DMS153 treated with DMSO at 0.1 percent for 48 hours (cell line): ENCODE measurements at regions not wholly inside any gene's neighbourhood (a gene's known extent, or its start where the extent isn't known, plus 50 kb on each side); places are given as distances from the start of the nearest gene placed in this dataset.
A peak's percentile ranks its signal among the peaks of the same experiment; 100 is the strongest.
"Not testable (repeated sequence)": the region's sequence is repeated elsewhere in the genome, so short reads cannot be mapped to it uniquely, and the experiment has no call there.

Experiments used
- DNase-seq: peaks from one replicate; lab custom pipeline; 2025; ENCODE audit not compliant: unreplicated experiment; lab: John Stamatoyannopoulos, UW

DNA sequence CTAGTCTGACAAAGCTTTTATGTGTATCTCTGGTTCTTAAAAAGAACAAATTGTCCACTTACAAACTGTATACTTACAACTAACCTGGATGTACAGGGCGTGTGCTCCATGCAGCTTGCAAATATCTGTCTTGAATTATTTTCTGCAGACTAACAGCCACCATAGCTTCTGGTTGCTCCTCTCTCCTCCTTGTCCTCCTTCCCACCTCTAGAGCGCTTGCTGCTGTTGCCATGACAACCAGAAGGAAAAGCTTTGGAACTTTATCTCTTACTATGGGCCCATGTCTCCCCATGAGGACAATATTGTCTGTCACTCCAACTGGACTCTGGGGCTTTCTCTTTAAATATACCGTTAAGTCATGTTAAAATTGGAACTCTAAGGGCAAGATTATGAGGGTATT lies 71.5 kb upstream of the DHX40 start:
- no peak for DNase-seq

DNA sequence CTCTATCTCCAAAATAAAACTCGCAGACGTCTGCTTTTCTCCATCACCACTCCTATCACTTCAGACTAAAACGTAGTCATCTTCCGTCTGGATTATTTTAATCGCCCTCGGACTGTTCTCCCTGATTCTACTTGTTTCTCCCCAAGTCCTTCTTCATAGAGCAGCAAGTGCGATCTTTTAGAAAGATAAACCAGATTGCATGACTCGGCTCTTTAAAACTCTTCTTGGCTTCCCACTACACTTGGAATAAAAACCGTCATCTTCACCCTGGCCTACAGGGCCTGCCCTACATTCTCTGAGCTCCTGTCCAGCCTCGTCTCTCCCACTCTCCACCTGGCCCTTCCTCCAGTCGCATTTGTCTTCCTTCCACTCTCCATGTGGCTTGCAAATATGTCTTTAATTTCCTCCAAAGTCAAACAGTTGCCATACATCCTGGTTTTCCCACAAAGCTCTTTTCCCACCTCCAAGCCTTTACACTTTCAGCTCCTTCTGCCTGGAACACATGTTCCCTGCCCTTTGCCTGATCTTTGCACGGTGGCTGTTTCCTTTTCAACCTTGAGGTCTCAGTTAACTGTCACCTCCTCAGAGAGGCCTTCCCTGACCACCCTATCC lies 70.5 kb upstream of the DHX40 start:
- no peak for DNase-seq

DNA sequence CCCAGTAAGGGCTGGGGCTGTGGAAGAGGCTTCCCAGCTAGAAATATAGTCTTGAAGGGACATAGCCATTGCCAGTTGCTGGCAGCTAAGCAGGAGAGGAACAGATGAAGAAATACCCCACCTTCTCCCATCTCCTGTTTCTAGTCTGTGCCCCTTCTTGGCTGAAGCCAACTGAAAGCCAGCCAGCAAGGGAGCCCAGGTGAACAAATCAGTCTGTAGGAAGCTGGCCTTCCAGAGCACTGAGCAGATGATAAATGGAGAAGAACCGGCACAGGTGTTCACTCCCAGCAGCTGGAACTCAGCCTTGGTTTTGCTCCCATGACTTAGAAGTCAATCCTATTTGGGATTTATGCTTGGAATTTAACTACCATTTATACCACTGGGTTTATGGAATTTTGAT lies 69.2 kb upstream of the DHX40 start:
- no peak for DNase-seq

DNA sequence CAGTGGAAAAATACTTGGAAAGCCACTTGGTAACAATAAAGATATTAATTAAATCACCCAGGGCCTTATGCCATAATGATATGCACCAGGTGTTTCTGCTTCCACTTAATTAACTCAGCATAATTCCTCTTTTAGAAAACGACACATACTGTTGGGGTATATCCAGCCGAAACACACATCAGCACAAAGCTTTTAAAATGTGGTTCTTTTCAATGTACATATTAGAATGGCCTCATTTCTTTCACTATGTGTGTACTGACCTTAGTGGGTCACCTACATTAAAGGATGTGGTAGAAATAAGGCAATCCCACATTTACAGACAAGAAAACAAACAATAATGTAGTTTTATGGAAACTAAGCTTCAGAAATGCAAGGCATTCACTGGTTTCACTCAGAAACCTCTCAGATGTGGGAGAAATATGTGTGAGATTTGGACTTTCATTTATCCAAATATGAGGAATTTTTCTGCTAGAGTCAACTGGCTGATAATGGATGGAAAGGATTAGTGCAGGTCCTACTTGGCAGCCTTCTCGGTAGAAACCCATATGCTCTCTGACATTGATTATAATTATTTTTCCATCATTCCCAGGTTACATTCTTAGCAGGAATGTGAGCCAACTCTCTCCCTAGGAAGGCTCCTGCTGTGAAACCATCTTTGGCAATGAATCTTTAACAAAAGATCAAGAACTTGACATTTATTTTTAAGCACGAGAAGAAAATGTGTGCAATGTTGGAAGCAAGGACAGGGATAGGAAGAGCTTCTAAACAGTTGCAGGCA lies 66.7 kb upstream of the DHX40 start:
- no peak for DNase-seq

DNA sequence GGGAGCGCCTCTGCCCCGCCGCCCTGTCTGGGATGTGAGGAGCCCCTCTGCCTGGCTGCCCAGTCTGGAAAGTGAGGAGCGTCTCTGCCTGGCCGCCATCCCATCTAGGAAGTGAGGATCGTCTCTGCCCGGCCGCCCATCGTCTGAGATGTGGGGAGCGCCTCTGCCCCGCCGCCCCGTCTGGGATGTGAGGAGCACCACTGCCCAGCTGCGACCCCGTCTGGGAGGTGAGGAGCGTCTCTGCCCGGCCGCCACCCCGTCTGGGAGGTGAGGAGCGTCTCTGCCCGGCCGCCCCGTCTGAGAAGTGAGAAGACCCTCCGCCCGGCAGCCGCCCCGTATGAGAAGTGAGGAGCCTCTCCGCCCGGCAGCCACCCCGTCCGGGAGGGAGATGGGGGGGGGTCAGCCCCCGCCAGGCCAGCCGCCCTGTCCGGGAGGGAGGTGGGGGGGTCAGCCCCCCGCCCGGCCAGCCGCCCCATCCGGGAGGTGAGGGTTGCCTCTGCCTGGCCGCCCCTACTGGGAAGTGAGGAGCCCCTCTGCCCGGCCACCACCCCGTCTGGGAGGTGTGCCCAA lies 65.2 kb upstream of the DHX40 start:
- DNase-seq = not testable (repeated sequence)

DNA sequence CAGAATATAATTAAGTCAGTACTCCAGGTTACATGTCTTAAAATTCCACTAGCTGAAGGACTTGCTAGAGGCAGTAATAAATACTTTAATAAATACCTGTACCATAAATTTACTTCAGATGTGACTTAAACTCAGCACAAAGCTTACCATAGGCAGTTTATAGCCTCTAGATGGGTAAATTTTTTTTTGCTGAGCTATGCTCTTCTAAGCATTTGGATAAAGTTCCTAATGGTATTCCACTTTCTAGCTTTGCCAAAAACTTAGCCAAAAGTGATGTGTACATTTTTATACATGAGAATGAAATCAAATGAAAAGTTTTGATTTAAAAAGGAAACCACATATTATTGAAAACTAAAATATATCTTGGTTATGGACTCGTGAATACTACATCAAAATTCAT lies 63.7 kb upstream of the DHX40 start:
- DNase-seq = no peak

DNA sequence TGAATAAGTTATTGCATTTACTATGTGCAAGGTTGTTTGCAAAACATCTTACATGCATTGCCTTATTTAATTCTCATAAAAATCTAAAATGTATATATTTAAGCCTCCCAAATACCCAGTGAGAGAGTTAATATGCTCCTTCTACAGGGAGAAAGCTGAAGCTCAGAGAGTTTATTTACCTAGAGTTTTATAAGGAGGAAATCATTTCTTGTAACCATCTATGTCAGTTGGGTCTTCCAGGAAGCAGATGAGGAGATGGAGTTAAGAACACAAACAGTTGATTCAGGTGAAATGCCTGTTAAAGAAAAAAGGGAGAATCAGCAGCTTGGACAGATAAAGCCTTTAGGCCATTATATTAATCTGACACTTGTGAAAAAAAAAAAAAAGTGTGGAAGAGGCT lies 62.6 kb upstream of the DHX40 start:
- no peak for DNase-seq

DNA sequence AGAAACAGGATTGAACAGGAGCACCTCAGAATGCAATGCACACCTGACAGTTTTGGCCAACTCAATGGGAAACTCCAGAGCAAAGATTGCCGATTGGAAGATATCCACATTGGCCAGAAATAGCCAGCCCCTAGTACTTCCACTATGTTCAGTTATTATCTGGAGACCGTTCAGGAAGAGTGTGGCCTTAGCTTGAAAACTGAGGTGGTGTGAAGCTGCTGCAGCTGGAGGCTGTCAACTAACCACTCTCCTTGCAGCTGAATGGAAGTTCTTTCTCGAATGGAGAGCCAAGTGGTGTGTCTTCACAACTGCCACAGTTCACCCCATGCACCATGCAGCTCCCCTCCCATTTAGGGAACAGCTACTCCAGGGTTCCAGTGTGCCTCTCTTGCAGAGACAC lies 61.9 kb upstream of the DHX40 start:
- no peak for DNase-seq

DNA sequence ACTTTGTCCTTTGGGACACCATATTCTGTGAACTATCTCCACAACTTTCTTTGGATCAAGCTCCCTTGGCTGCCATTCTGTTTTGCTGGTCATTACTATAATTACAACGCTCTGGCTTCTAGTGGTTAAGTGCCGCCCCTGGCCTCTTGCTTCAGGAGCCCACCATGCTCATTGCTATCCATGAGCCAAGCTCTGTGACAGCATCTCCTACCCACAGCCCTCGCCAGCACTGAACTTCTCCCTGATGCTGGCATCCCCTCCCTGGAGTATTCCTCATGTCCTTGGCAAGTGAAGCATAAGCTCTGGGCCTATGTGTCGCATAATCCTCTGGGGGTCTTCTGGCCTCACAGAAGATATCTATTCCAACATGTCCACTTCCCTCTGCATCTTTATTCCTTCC lies 60.6 kb upstream of the DHX40 start:
- DNase-seq = no peak

DNA sequence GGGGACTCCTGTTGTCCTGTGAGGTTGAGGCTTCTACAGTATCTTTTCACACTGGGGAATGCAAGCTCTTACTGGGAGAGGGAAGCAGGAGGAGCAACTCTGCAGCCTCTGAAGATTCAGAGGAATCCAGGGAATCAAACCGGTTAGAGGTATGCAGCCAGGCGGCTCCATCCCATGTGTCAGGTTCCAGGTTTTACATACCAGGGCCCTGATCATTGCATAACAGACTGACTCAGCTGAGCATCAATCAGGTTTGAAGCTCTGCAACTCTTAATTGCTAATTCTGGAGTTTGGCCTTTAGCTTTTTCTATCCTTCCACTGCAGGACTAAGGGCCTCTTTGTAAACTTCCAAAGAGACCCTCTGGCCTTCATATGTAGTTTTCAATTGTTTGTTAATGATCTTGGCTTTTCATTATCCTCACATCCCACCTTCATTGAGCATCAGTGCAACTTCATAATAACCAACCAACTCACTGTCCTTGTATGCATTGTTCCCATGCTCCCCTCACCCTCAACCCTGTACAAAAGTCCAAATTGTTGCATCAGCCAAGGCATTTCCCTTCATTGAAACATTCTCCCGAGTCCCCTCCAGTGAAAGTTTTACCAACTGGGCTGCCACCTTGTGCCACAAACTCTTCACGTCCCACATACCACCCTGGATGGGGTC lies 59.7 kb upstream of the DHX40 start:
- DNase-seq = no peak

DNA sequence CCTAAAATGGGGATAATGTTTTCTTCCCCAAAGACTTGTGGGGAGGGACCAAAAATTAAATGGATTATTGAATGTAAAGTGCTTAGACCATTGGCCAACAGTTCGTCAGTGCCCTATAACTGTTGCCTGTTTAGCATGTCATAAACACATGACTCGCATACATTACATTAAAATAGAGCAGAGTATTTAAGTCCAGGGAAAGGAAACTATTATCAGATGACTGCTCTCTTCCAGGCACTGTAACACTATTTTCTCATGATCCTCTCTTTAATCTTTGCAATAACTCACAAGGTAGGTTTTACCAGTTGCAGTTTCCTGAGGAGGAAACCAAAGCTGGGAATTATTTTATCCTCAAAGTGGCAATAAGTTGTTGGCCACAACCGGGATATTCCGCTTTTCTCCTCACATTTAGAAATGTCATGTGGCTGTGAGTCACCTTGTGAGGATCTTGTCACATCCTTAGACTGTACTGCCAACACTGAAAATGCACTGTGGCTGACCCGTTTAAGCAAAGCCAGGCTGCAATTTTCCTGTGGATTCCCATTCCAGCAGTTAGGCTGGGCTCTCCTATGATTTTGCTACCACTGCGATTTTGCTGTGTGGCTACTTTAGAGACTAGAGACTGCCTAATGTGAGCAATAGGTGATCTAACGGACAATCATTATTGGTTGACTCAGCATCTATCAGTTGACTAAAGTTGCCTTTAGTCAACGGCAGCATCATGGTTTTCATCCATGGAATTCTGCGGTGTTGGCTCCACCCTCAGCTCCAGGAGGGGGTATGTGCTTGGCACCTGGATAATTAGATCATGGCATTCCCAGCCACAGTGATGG lies 58.3 kb upstream of the DHX40 start:
- no peak for DNase-seq

DNA sequence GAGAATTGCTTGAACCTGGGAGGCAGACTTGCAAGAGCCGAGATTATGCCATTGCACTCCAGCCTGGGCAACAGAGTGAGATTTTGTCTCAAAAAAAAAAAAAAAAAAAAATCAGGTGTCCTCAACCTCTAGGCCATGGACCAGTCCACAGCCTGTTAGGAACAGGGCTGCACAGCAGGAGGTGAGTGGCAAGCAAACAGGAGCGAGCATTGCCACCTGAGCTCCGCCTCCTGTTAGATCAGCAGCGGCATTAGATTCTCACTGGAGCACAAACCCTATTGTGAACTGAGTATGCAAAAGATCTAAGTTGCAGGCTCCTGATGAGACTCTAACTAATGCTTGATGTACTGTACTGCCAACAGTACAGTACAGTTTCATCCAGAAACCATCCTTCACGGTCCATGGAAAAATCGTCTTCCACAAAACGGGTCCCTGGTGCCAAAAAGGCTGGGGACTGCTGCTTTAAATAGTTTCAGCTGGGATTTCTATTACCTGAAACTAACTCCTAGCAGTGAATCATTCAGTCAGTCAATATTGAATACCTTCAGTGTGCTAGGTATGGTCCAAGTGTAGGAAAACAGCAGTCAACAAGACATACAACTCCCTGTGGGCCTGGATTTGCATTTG lies 56.3 kb upstream of the DHX40 start:
- no peak for DNase-seq

DNA sequence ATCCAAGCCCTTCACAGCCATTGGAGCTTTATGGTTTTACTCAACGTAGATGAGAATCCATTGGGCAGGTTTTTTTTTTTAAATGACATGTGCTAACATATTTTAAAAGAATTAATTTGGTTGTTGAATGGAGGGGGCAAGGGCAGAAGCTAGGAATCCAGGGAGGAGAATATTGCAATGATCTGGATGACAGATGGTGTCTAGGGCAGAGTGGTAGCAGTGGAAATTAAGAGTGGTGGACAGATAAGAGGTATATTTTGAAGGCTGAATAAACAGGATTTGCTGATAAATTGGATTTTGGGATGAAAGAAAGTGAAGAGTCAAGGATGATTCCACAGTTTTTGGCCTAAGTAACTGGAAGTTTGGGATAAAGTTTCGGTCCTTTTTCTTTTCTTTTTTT lies 54.8 kb upstream of the DHX40 start:
- DNase-seq = no peak

DNA sequence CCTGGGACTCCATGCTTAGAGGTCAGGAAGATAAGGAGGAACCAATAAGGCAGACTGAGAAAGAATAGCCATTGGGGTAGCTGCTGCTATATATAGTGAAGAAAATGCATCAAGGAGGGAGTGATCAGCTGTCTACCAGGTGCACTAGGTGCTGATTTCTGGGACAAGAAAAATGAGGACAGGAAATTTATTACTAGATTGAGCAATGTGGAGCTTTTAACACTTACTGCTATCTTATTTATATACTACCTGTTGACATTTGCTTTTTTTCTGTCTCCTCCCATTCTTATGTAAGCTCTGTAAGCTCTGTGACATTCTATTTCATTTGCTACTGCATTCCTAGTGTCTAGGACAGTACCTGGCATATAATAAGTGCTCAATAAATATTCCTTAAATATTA lies 53.7 kb upstream of the DHX40 start:
- DNase-seq = no peak

DNA sequence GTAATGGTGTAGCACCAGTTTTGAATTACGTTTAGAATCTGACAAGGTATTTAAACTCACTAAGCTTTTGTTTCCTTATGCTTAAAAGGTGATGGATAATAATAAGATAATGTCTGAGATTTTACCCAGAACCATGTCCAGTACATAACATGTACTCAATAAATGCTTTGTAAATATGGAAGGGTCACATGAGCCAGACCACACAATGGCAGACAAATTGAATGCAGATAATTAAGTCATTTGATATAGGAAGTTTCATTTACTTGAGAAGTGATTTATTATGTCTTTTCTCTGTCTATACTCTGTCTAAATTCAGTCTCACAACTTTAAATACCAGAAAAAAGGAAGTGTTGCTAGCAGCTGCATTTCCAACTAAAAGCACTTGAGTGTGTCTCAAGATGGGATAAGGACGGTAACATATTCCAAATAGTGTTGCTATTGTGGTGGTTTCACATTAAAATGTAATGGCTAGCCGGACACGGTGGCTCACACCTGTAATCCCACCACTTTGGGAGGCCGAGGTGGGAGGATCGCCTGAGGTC lies 52.5 kb upstream of the DHX40 start:
- no peak for DNase-seq

DNA sequence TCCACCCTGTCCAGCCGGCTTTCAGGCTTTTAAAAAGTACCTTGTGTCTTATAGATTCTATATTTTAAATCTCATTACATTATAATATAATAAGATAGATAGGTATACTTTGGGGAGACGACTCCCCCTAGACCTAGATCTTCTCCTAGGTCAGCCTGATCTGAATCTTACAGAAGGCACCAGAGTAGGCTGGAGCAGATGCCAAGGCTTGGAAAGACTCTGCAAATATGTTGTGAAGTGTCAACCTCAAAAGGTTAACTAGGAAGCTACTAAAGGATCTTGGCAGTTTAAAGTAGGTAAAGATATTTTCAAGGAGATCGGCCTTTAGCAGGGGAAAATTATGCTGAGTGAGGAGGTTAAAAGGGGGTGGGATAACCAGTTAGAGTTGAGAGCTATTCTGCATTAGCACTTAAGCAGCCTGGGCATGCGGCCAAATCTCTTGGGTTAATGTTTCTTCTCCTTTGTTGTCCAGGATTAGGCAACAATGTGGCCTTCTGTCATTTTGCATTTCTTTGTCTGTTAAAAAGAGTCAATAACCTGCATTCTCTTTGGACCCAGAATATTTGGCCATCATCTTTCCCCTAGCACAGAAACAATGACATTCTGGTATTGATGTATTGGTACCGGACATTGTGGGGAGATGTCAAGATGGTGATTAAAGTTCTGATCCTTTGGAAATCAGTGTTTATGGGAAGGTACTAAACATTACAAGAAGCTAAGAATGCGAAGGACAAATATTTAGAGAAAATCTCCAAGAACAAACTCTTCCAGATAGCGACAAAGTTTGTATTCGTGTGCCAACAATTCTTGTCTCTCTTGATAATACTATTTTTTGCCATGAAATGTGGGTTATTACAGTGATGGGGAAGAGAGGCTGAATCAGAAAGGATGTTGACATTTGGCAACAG lies 51.2 kb upstream of the DHX40 start:
- DNase-seq = peak; percentile 93
